ENCODE measurements at regions not wholly inside any gene's neighbourhood (a gene's known extent, or its start where the extent isn't known, plus 50 kb on each side); places are given as distances from the start of the nearest gene placed in this dataset.
"Not testable (repeated sequence)": the region's sequence is repeated elsewhere in the genome, so short reads cannot be mapped to it uniquely, and the experiment has no call there.

GRCh38 chr5:100364757-100365478 is 170.3 kb upstream of the FAM174A start:
- not testable (repeated sequence) for TF ChIP-seq CTCF (conservative IDR thresholded peaks at IDR 0.05 in 1 of 2, IDR thresholded peaks at IDR 0.05 in 1 of 2; ENCODE audit: extremely low read depth in 1 of 2, insufficient read depth in 1 of 2, low read depth in 1 of 2, low read length in 2 of 2); EZH2 (IDR thresholded peaks at IDR 0.05; ENCODE audit: borderline replicate concordance, low read length)

All from mammary epithelial cell (primary cell).